IMR-90 (cell line): ENCODE measurements at regions not wholly inside any gene's neighbourhood (a gene's known extent, or its start where the extent isn't known, plus 50 kb on each side); places are given as distances from the start of the nearest gene placed in this dataset.

ENCODE experiments used
- BHLHE40 ChIP-seq: fragments of 150-350 bp; IDR thresholded peaks from 2 replicates; pipeline ENCODE4 v1.6.1; 2016; ENCODE audit warnings: mild to moderate bottlenecking, low read depth, low read length
- CEBPB ChIP-seq: IDR thresholded peaks from 2 replicates; pipeline ENCODE4 v1.6.1; 2012; ENCODE audit warnings: low read depth, low read length, improper control_type of control experiment
- CTCF ChIP-seq: conservative IDR thresholded peaks from 2 replicates; pipeline ENCODE4 v1.5.1; 2012; ENCODE audit warnings: mild to moderate bottlenecking, low read depth, low read length, improper control_type of control experiment
- ELK1 ChIP-seq: fragments of 150-350 bp; IDR thresholded peaks from 2 replicates; pipeline ENCODE4 v1.6.1; 2016; ENCODE audit warnings: low read depth, mild to moderate bottlenecking, low read length, moderate library complexity, borderline replicate concordance
- FOS ChIP-seq: fragments of 150-350 bp; IDR thresholded peaks from 2 replicates; pipeline ENCODE4 v1.6.1; 2016; ENCODE audit warnings: low read depth, low read length
- MAFK ChIP-seq: IDR thresholded peaks from 2 replicates; pipeline ENCODE4 v1.6.1; 2012; ENCODE audit warnings: low read depth, low read length, improper control_type of control experiment
- MAZ ChIP-seq: IDR thresholded peaks from 2 replicates; pipeline ENCODE4 v1.6.1; 2012; ENCODE audit warnings: low read depth, mild to moderate bottlenecking, low read length, improper control_type of control experiment, moderate library complexity, borderline replicate concordance
- MXI1 ChIP-seq: IDR thresholded peaks from 2 replicates; pipeline ENCODE4 v1.6.1; 2012; ENCODE audit warnings: low read depth, mild to moderate bottlenecking, low read length, moderate library complexity, borderline replicate concordance
- NFE2L2 ChIP-seq: fragments of 150-350 bp; IDR thresholded peaks from 2 replicates; pipeline ENCODE4 v1.6.1; 2016; ENCODE audit warnings: low read depth, mild to moderate bottlenecking, low read length
- POLR2A ChIP-seq: IDR thresholded peaks from 2 replicates; pipeline ENCODE4 v1.6.1; 2012; ENCODE audit warnings: mild to moderate bottlenecking, low read depth, low read length
- RAD21 ChIP-seq: IDR thresholded peaks from 2 replicates; pipeline ENCODE4 v1.6.1; 2012; ENCODE audit warnings: low read length, improper control_type of control experiment
- RFX5 ChIP-seq: IDR thresholded peaks from 2 replicates; pipeline ENCODE4 v1.8.0; 2012; ENCODE audit warnings: low read depth, mild to moderate bottlenecking, low read length, moderate library complexity
- SMC3 ChIP-seq: fragments of 150-350 bp; IDR thresholded peaks from 2 replicates; pipeline ENCODE4 v1.6.1; 2016; ENCODE audit warnings: low read depth, mild to moderate bottlenecking, antibody characterized with exemption, low read length, moderate library complexity

- TF ChIP-seq POLR2A (no peak), CTCF (no peak), MAFK (no peak), ELK1 (no peak), CEBPB (no peak), RAD21 (no peak), SMC3 (no peak), BHLHE40 (no peak), RFX5 (no peak), MAZ (no peak), NFE2L2 (no peak), FOS (no peak), MXI1 (no peak)
Observed at GRCh38 chr1:29756901-29757725, 520.8 kb downstream of the PTPRU start.
